Muscle of leg (tissue), 3 donors: ENCODE measurements at regions not wholly inside any gene's neighbourhood (a gene's known extent, or its start where the extent isn't known, plus 50 kb on each side); places are given as distances from the start of the nearest gene placed in this dataset.

Source experiments
- DNase-seq: peaks from one replicate; pipeline ENCODE4 v3.0.0; 2013
- H3K27ac ChIP-seq: one replicate; pipeline ENCODE4 v1.5.1; 2013; ENCODE audit warnings: mild to moderate bottlenecking, low read length, control low read depth
- H3K27me3 ChIP-seq: one replicate; pipeline ENCODE4 v1.6.1; 2013; ENCODE audit warnings: low read length; ENCODE audit not compliant: control insufficient read depth, insufficient read depth
- H3K36me3 ChIP-seq: one replicate; pipeline ENCODE4 v1.6.1; 2013; ENCODE audit warnings: low read length; ENCODE audit not compliant: control insufficient read depth, insufficient read depth
- H3K4me1 ChIP-seq: one replicate; pipeline ENCODE4 v1.6.1; 2013; ENCODE audit warnings: low read length; ENCODE audit not compliant: control insufficient read depth, insufficient read depth
- H3K4me3 ChIP-seq: one replicate; pipeline ENCODE4 v1.5.1; 2013; ENCODE audit warnings: low read length, control low read depth
- H3K9me3 ChIP-seq: replicated peaks from 2 replicates; pipeline ENCODE4 v1.6.1; 2013; ENCODE audit warnings: low read depth, low read length; ENCODE audit not compliant: control insufficient read depth
- WGBS: methylation state at CpG from one replicate; pipeline ENCODE4 v1.1.5; 2013; ENCODE audit warnings: missing lambda C conversion rate; ENCODE audit not compliant: insufficient coverage; 5-methylcytosine and 5-hydroxymethylcytosine counted together

DNA sequence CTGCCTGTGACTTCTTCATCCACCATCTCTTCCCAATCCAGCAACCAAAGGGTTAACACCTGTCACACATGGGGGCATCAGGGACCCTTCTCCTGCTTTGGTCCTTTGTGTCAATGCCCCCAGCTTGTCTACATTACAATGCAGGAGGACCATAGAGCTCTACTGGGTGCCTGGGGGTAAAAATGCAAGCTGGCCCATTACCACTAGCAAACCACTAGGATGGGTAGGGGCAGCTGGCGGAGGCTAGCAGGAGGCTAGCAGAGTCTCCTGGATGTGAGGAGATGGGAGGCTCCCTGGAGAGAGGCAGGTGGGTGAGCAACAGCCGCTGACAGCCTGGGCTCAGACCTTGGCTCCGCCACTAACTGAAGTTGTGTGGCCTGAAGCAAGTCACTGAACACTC, 153.4 kb upstream of the SKOR2 start:
- Histone ChIP-seq H3K9me3 (no peaks in the 10 kb centered on the region), H3K27me3 (no peaks in the 10 kb centered on the region), H3K4me1 (no peaks in the 10 kb centered on the region), H3K27ac (no peak overlapping the region), H3K4me3 (no peak overlapping the region), H3K36me3 (no peaks in the 10 kb centered on the region)
- WGBS, result 80% methylated on average over 1 of the region's 3 CpGs
- no peak for DNase-seq

DNA sequence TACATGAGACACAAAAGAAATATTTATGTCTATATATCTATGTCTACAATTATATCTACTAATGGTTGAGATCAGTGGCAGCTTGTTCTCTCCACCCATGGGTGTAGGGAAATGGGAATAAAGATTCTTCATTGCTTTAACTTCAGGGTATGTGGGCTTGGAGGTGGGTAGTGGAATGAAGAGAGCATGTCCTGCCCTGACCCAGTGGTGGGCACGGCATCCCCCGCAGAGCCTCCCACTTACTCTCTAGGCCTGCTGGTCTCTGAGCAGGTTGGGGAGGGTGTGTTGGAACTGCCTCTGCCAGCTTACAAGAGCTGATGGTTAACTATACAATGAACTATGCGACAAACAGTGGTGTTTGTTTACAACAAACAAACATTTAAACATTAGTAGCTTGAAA, 152.5 kb upstream of the SKOR2 start:
- WGBS, result no CpG with 5 or more reads among the region's 3 CpGs
- H3K4me1 ChIP-seq, result no peaks in the 10 kb centered on the region
- H3K4me3 ChIP-seq, result no peak overlapping the region
- H3K9me3 ChIP-seq, result no peaks in the 10 kb centered on the region
- no peaks in the 10 kb centered on the region for H3K36me3 ChIP-seq
- no peak overlapping the region for H3K27ac ChIP-seq
- H3K27me3 ChIP-seq, result no peaks in the 10 kb centered on the region
- no peak for DNase-seq

DNA sequence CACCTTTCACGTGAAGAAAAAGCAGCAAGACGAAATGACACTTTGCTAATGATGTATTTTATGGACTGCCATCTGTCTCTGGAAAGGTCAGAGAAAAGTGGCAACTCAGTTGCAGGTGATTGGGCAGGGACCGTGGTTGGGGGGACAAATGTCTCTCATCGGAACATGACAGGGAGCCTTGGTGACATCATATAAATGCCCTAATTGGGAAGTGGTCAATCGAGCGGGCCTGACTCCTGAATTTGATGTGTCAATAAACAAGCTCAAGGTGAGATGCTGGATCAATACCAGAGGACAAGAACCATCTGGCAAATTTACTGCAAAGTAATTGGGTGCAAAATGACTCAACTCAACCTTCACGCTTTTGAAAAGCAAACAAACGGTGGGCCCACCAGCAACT, 151.9 kb upstream of the SKOR2 start:
- 31% methylated on average over 6 of the region's 8 CpGs for WGBS
- no peaks in the 10 kb centered on the region for H3K27me3 ChIP-seq

DNA sequence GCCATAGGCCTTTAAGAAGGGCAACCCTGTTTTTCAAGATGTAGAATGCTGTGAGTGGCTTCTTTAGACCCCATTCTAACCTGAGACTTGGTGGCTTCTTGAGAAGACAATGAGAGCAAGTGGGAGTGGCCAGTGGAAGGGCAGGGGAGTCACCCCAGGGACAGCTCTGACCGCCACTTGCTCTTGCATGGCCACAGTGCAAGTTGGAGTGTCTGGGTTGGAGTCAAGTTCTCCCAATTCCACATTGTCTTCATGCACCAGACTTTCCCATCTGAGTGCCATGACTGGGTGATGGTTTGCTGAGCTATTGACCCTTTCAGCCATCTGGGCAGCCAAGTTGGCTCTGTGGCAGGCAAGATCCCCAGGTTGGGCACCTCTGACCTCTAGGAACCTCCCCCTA, 148.0 kb upstream of the SKOR2 start:
- no peak for DNase-seq
- H3K27ac ChIP-seq, result no peak overlapping the region
- H3K36me3 ChIP-seq, result no peaks in the 10 kb centered on the region
- H3K9me3 ChIP-seq, result no peaks in the 10 kb centered on the region
- H3K27me3 ChIP-seq, result no peaks in the 10 kb centered on the region
- no peaks in the 10 kb centered on the region for H3K4me1 ChIP-seq
- 86% methylated on average over 1 of the region's 1 CpG for WGBS
- H3K4me3 ChIP-seq, result no peak overlapping the region

More for the DNA sequence above, 151.9 kb upstream of the SKOR2 start:
- no peaks in the 10 kb centered on the region for H3K4me1 ChIP-seq
- no peaks in the 10 kb centered on the region for H3K9me3 ChIP-seq
- DNase-seq, result no peak
- no peaks in the 10 kb centered on the region for H3K36me3 ChIP-seq
- H3K4me3 ChIP-seq, result no peak overlapping the region
- no peak overlapping the region for H3K27ac ChIP-seq

DNA sequence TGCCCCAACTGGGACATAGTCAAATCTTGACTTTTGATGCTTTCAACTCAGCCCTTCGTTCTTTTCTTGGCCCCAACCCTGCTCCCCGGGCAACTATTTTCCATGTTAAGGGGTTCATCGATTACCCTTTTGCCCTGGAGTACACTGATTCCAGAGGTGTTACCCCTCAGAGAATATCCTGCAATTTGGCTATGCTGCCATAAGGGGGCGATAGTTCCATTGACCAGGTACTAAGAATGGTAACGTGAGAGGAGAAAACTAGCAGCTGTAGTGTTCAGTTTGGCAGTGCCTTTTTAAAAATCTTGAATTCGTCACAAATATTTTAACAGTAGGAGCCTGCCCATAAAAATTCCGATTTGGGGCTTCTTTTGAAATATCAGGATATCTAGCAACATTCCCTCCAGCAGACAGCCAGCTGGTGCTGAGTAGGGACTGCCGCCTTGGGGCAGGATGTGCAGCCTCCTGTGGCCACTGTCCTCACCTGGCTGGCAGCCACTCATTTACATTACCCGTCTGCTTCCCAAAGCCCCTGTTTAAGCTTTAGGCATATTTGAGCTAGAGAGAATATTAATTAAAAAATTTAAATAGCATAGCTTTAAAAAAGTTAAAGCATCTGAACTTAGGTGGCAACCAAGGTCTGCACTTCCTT, 146.3 kb upstream of the SKOR2 start:
- DNase-seq, result no peak
- Histone ChIP-seq H3K4me1 (no peaks in the 10 kb centered on the region), H3K4me3 (no peak overlapping the region), H3K9me3 (no peaks in the 10 kb centered on the region), H3K27ac (no peak overlapping the region), H3K27me3 (no peaks in the 10 kb centered on the region), H3K36me3 (no peaks in the 10 kb centered on the region)
- WGBS, result 67% methylated on average over 2 of the region's 9 CpGs

DNA sequence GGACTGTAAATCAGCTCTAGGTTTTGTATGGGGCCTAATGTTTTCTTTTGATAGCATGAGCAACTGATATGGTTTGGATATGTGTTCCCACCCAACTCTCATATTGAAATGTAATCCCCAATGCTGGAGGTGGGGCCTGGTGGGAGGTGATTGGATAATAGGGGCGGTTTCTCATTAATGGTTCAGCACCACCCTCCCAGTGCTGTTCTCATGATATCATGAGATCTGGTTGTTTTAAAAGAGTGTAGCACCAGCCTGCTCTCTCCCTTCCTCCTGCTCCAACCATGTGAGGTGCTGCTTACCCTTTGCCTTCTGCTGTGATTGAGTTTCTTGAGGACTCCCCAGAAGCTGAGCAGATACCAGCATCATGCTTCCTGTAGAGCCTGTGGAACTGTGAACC, 140.2 kb upstream of the SKOR2 start:
- Histone ChIP-seq H3K4me1 (no peaks in the 10 kb centered on the region), H3K9me3 (no peaks in the 10 kb centered on the region), H3K27me3 (no peaks in the 10 kb centered on the region), H3K36me3 (no peaks in the 10 kb centered on the region), H3K4me3 (no peak overlapping the region), H3K27ac (no peak overlapping the region)
- WGBS, result no CpG with 5 or more reads among the region's 1 CpG
- DNase-seq, result no peak

DNA sequence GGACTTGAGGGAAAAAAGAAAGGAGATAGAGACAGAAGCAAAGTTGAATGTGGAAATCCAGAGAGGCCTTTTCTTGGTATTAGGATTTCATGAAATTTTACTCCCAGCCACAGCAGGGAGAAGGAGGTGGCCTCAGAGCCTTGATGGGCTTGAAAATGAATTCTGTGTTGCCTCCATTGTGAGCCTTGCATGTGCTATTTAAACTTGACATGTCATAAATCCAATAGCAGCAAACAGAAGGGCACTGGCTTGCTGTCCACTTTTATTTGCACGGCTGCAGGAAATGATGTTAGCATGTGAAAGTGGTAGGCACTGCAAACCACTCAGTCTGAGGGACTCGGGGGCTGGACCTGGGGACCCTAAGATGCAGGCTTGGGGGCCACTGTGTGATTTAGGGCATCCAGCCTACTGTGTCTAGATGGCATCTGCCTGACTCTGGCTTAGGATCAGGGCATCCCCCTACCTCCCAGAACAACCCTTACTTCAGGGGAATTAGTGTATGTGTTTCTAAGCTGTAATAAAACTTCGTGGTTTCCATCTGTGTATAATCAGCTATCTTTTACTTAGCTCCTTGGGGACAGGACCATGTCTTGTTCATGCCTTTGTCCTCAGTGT, 139.1 kb upstream of the SKOR2 start:
- 0% methylated on average over 1 of the region's 3 CpGs for WGBS
- Histone ChIP-seq H3K27me3 (no peaks in the 10 kb centered on the region), H3K4me1 (no peaks in the 10 kb centered on the region), H3K4me3 (no peak overlapping the region), H3K36me3 (no peaks in the 10 kb centered on the region), H3K9me3 (no peaks in the 10 kb centered on the region), H3K27ac (no peak overlapping the region)
- DNase-seq, result no peak

DNA sequence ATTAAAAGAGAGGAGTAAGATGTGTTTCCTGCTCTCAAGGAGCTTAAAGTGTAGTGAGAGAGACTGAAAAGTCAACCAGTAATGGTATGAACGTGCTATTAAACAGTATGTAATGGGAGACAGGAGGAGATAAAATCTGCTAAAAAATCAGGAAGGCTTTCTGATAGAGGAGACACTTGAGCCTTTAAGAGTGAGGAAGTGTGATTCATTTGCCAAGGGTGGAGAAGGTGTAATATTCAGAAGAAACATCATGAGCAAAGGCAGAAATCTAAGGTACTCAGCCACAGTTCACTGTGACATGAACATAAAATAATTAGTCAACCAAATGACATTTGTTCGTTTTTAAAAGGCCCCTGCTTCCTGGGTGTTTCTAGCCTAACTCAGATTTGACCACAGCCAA, 137.8 kb upstream of the SKOR2 start:
- H3K9me3 ChIP-seq, result no peaks in the 10 kb centered on the region
- H3K36me3 ChIP-seq, result no peaks in the 10 kb centered on the region
- DNase-seq, result no peak
- no peaks in the 10 kb centered on the region for H3K27me3 ChIP-seq
- no peaks in the 10 kb centered on the region for H3K4me1 ChIP-seq
- 0% methylated on average over 1 of the region's 2 CpGs for WGBS
- H3K27ac ChIP-seq, result no peak overlapping the region
- H3K4me3 ChIP-seq, result no peak overlapping the region

DNA sequence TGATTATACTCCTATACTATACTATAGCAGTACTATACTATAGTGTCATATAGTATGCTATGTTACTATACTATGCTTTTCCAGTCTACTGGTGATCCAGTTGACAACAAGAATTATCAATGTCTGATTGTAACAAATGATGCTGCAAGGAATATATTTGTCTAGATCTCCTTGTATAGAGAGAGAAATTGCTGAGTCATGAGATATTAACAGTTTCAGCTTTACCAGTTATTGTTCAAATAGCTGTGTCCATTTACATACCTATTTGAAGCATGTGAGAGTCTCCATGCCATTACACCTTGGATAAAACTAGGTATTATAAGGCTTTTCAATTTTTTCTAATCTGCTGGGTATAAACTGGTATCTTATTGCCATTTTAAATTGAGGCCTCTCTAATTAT, 136.4 kb upstream of the SKOR2 start:
- Histone ChIP-seq H3K27ac (no peak overlapping the region), H3K9me3 (no peaks in the 10 kb centered on the region), H3K4me3 (no peak overlapping the region), H3K36me3 (no peaks in the 10 kb centered on the region), H3K27me3 (no peaks in the 10 kb centered on the region), H3K4me1 (no peaks in the 10 kb centered on the region)
- DNase-seq, result no peak

DNA sequence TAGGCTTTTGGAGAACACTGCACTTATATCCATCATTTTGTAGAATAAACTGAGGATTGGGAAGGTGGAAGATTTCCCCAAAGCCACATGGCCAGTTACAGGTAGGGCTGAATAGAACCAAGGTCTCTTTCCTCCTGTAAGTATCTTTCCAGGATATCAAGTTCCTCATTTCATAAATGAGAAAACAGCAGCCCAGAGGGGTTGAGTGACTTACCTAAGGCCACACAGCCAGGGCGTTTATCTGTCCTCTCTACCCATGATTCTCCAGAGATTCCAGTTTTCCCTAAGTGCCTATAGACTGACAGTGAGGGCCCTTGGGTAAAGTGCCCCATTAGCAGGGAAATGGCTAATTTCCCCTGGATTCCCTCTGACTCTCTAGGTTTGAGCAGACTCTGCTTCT, 132.3 kb upstream of the SKOR2 start:
- Histone ChIP-seq H3K36me3 (no peaks in the 10 kb centered on the region), H3K27me3 (no peaks in the 10 kb centered on the region), H3K9me3 (no peaks in the 10 kb centered on the region), H3K27ac (no peak overlapping the region), H3K4me1 (no peaks in the 10 kb centered on the region), H3K4me3 (no peak overlapping the region)
- WGBS, result no CpG with 5 or more reads among the region's 1 CpG
- DNase-seq, result no peak
